GM12873 (cell line): ENCODE measurements at regions not wholly inside any gene's neighbourhood (a gene's known extent, or its start where the extent isn't known, plus 50 kb on each side); places are given as distances from the start of the nearest gene placed in this dataset.

ENCODE experiments used
- TF ChIP-seq, protein P1 (sequence below): IDR thresholded peaks from 2 replicates; pipeline ENCODE4 v1.5.1; 2012; ENCODE audit warnings: low read depth, mild to moderate bottlenecking, moderate library complexity, low read length, control low read depth; ENCODE audit not compliant: insufficient read depth; ENCODE audit errors: missing control alignments

DNA sequence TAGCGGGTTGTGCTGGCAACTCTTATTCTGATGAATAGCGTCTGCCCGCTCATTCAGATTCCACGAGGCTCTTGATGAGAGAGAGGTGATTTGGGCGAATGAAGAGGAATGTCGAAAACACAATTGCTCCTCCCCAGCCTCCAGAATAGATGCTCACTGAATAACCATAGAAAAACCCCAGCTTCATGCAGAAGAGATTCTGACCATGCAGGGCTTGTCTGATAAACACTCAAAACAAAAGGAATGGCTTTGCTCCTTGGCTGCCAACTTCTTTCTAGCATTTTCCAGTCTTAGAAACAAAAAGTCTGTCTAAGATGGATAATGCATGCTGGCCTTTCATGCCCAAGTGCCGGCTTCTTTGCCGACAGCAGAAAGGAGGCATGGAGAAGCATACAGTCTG, 569.5 kb downstream of the MN1 start:
- TF ChIP-seq, protein P1, sequence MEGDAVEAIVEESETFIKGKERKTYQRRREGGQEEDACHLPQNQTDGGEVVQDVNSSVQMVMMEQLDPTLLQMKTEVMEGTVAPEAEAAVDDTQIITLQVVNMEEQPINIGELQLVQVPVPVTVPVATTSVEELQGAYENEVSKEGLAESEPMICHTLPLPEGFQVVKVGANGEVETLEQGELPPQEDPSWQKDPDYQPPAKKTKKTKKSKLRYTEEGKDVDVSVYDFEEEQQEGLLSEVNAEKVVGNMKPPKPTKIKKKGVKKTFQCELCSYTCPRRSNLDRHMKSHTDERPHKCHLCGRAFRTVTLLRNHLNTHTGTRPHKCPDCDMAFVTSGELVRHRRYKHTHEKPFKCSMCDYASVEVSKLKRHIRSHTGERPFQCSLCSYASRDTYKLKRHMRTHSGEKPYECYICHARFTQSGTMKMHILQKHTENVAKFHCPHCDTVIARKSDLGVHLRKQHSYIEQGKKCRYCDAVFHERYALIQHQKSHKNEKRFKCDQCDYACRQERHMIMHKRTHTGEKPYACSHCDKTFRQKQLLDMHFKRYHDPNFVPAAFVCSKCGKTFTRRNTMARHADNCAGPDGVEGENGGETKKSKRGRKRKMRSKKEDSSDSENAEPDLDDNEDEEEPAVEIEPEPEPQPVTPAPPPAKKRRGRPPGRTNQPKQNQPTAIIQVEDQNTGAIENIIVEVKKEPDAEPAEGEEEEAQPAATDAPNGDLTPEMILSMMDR = no peak

DNA sequence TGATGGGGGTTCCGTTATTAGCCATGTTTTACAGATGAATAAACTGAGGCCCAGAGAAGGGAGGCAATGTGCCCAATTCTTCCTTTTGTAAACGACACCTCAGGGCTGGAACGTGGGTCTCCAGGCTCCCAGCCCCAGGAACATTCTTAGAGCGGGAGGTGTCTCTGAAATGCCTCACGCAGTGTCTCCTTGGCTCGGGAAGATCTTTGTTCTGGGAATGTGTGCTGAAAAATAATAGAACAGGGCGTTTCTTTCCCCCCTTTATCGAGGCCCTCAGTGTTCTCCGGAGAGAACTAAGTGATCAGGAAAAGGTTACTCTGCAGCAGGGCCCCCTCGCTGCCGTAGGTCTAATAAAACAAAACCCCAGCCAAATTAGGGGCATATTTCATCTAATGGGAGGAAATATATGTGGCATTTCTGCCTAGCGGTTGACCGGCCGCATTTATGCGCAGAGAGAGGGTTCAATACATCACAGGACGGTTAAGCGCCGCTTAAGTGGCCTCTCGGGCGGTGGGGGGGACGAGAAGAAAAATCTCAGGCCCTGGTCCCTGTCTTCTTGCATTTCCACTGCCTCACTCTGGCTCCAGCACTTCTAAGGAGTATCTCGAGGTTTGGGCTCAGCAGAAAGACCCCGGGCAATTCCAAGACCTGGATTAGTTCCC, 564.3 kb downstream of the MN1 start:
- TF ChIP-seq, protein P1 = no peak

DNA sequence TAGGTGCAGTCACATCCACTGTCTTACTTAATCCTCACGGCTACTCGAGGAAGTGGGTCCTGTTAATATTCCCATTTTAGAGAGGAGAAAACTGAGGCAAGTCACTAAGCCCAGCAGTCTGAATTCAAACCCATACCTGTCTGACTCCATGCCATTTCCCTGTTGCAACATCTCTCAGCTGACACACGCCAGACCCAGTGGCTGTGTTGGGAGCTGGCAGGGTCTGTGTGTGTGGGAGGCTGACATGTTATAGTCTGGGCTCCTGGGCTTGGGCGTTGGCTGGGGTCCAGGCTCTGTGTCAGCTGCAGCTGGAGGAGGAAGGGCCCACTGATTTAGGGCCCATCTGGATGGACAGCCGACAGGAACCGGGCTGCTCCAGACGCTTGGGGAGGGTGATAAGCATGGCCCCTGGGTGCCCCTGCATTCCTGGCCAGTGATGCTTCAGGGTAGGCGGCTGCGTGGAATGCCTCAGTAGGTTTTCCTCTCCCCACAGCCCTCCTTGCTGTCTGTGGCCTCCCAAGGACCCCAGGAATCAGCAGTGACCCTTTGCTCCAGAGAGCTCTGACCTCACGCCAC, 562.5 kb downstream of the MN1 start:
- TF ChIP-seq, protein P1 = no peak

DNA sequence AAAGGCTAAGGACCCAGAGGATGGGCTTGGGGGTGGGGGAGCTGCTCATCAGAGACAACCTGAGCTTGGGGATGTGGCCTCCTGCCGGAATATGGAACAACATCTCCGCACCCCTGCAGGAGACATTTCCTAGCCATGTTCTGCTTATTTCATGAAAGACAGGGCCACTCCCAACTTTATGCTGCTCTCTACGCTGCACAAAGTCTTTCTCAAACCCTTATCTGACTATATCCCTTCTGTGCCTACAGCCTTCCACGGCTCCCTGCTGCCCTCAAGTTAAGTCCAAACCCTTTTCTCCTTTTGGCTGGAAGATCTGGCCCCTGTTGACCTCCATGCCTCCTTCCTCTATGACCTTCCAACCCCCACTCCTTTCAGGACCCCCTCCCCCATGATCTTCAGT, 562.0 kb downstream of the MN1 start:
- TF ChIP-seq, protein P1 = no peak

DNA sequence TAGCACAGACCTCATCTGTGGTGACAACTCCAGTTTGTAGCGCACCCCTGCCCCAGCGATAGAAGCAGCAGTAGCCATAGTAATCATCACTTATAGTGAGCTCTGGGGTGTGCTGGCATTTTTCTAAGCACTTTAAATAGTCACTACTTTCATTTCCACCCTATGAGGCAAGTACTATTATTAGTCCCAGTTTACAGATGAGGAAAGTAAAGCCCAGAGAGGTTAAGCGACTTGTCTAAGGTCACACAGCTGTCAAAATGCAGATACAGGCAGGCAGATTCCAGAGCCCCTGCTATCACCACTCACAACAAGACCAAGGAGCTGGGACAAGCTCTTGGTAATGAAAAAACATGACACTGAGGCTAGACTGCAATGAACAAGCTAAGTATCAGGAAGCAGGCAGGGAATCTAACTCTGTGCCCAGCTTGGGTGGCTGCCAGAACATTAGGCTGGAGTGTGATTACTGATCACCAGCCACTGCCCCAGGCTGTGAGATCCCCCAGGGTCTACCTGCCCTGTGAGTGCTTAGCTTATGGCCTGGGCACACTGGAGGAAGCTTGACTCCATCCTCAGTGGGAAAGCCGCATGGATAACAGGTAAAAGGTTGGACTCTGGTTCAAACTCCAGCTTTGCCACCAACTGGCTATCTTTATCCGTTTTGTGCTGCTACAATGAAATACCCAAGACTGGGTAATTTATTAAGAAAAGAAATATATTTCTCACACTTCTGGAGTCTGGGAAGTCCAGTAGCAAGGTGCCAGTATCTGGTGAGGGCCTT, 561.1 kb downstream of the MN1 start:
- TF ChIP-seq, protein P1 = no peak

DNA sequence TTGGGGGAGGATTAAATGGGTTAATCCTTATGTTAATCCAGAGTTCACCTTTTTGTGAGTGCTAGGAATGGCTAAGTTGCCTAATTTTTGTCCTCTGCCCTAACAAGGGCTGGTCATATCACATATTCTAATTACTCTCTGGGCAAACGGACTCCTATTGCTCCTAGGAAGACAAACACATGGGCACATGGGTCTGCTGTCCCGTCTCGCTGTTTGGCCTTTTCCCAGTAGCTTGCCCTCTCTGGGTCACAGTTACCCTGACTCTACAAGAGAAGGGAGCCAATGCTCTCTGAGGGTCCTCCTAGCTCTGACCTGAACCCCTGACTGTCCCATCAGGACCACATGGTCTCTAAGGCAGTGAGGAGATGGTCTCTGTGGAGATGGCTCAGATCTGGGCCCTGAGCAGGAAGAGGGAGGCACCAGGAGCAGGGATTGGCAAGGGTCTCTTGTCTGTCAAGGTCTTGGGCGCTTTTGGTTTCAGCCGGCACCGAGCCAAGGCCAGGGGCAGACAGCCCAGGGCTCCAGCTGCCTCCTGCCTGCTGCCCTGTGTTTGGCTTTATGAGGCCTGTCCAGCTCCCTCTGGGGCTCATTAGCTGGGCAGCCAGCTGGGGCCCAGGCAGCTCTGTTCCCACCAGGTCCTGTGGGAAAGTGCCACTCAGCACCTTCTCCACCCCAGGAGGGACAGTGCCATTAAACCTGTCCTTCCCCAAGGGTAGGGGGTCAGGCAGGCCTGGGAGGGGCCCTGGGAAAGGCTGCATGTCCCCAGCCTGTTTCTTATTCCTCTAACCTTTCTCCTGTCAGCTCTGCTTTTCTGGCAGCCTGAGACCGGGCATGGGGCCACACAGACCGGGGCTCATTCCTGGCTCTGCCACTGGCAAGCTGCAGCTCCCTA, 559.9 kb downstream of the MN1 start:
- TF ChIP-seq, protein P1 = no peak

DNA sequence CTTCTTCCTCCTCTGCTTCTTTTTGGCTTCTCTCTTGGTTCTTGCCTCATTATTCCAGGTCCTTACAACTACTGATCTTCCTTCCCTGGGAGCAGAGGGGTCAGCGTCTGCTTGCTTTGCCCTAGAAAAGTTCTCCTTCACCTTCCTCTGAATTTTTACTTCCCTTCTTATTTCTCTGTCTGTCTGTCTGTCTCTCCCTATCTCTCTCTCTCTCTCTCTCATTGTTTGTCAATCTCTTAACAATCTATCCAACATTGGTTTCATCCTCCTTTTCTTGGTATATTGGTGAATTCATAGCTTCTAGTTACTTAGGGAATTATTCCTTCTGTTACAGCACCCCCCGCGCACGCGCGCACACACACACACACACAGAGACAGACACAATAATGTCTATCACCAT, 559.1 kb downstream of the MN1 start:
- TF ChIP-seq, protein P1 = no peak
